GM06990 (cell line): ENCODE measurements at regions not wholly inside any gene's neighbourhood (a gene's known extent, or its start where the extent isn't known, plus 50 kb on each side); places are given as distances from the start of the nearest gene placed in this dataset.

ENCODE experiments used
- DNase-seq: peaks from one replicate; pipeline ENCODE4 v3.0.0-alpha.2; 2011; ENCODE audit not compliant: insufficient read length; ENCODE audit errors: extremely low read depth
- H3K27me3 ChIP-seq: replicated peaks from 2 replicates; pipeline ENCODE4 v1.6.0; 2011; ENCODE audit warnings: low read length; ENCODE audit not compliant: control insufficient read depth, insufficient read depth
- H3K36me3 ChIP-seq: 2 replicates; pipeline ENCODE4 v1.5.1; 2011; ENCODE audit warnings: low read length; ENCODE audit not compliant: control insufficient read depth, insufficient read depth
- H3K4me3 ChIP-seq: replicated peaks from 2 replicates; pipeline ENCODE4 v1.5.1; 2011; ENCODE audit warnings: low read depth, mild to moderate bottlenecking, control low read depth, low read length
- CTCF ChIP-seq: IDR thresholded peaks from 2 replicates; pipeline ENCODE4 v1.5.1; 2011; ENCODE audit warnings: low read length, control low read depth, mild to moderate bottlenecking, inconsistent platforms; ENCODE audit not compliant: insufficient read depth, poor library complexity, severe bottlenecking

DNA sequence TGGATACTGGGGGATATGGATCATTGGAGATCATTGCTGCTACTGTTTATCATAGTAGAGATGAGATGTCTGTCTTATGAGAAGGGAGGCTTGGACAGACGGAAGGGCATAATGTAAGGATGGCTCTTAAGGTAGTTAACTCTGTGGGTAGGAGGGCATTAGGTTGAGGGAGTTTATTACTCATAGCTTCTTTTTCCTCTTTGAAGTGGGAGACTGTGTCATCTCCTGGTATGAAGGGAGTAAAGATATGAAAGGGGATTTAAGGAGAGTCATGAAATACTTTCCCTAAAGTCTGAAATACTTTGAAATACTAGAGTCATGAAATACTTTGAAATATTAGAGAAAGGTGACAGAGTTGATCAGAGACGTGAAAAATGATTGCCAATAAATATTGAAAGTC lies 255.5 kb upstream of the PITX2 start:
- no peak overlapping the region for H3K4me3 ChIP-seq
- DNase-seq: no peak
- H3K27me3 ChIP-seq: no peaks in the 10 kb centered on the region
- no peaks in the 10 kb centered on the region for H3K36me3 ChIP-seq
- TF ChIP-seq CTCF: no peak

GRCh38 chr4:110878956-110879355 lies 256.1 kb upstream of the PITX2 start:
- DNase-seq: no peak
- TF ChIP-seq CTCF: no peak
- H3K27me3 ChIP-seq: no peaks in the 10 kb centered on the region
- H3K36me3 ChIP-seq: no peaks in the 10 kb centered on the region
- H3K4me3 ChIP-seq: no peak overlapping the region

- H3K27me3 ChIP-seq: no peaks in the 10 kb centered on the region
- DNase-seq: no peak
- H3K4me3 ChIP-seq: no peak overlapping the region
- H3K36me3 ChIP-seq: no peaks in the 10 kb centered on the region
- no peak for TF ChIP-seq CTCF
These were observed 263.4 kb upstream of the PITX2 start for GRCh38 chr4:110886270-110886669.

GRCh38 chr4:110886856-110887255 lies 264.0 kb upstream of the PITX2 start:
- Histone ChIP-seq H3K4me3 (no peak overlapping the region), H3K27me3 (no peaks in the 10 kb centered on the region), H3K36me3 (no peaks in the 10 kb centered on the region)
- no peak for DNase-seq
- TF ChIP-seq CTCF: no peak

- H3K27me3 ChIP-seq: no peaks in the 10 kb centered on the region; the same call in 1 of the 2 replicates
- H3K36me3 ChIP-seq: no peaks in the 10 kb centered on the region
- no peak for TF ChIP-seq CTCF
- DNase-seq: no peak
- H3K4me3 ChIP-seq: no peak overlapping the region
These were observed 274.9 kb upstream of the PITX2 start for GRCh38 chr4:110897784-110898183.

- no peak for DNase-seq
- no peak for TF ChIP-seq CTCF
- H3K36me3 ChIP-seq: no peaks in the 10 kb centered on the region
- no peaks in the 10 kb centered on the region; the same call in 1 of the 2 replicates for H3K27me3 ChIP-seq
- no peak overlapping the region for H3K4me3 ChIP-seq
These were observed 275.4 kb upstream of the PITX2 start for GRCh38 chr4:110898290-110898689.
